Adipocyte (in vitro differentiated cells): ENCODE measurements at regions not wholly inside any gene's neighbourhood (a gene's known extent, or its start where the extent isn't known, plus 50 kb on each side); places are given as distances from the start of the nearest gene placed in this dataset.

Experiments used
- DNase-seq: peaks from one replicate; pipeline ENCODE4 v3.0.0-alpha.2; 2015; ENCODE audit warnings: low read depth
- H3K27me3 ChIP-seq: replicated peaks from 2 replicates; pipeline ENCODE4 v1.7.0; 2013; ENCODE audit warnings: mild to moderate bottlenecking, low read length, moderate library complexity; ENCODE audit not compliant: control insufficient read depth, insufficient read depth
- H3K36me3 ChIP-seq: 2 replicates; pipeline ENCODE4 v1.7.0; 2013; ENCODE audit warnings: low read length, mild to moderate bottlenecking, moderate library complexity; ENCODE audit not compliant: control insufficient read depth, insufficient read depth, severe bottlenecking
- H3K4me1 ChIP-seq: 2 replicates; pipeline ENCODE4 v1.7.0; 2013; ENCODE audit warnings: mild to moderate bottlenecking, low read length, moderate library complexity; ENCODE audit not compliant: control insufficient read depth, insufficient read depth
- H3K4me3 ChIP-seq: 2 replicates; pipeline ENCODE4 v1.7.0; 2013; ENCODE audit warnings: mild to moderate bottlenecking, low read length, moderate library complexity
- H3K9ac ChIP-seq: 2 replicates; pipeline ENCODE4 v1.7.0; 2013; ENCODE audit warnings: mild to moderate bottlenecking, low read length, moderate library complexity
- H3K9me3 ChIP-seq: 2 replicates; pipeline ENCODE4 v1.7.0; 2013; ENCODE audit warnings: mild to moderate bottlenecking, low read length, moderate library complexity; ENCODE audit not compliant: control insufficient read depth

- no peak for DNase-seq
- Histone ChIP-seq H3K36me3 (no peaks in the 10 kb centered on the region), H3K9ac (no peak overlapping the region), H3K9me3 (no peaks in the 10 kb centered on the region), H3K27me3 (no peaks in the 10 kb centered on the region), H3K4me1 (peaks cover 3% of the 10 kb centered on the region), H3K4me3 (no peak overlapping the region)
These were observed 280.3 kb upstream of the RORA start for GRCh38 chr15:61509327-61509840.

GRCh38 chr15:61503383-61503969 lies 274.4 kb upstream of the RORA start:
- H3K4me3 ChIP-seq = no peak overlapping the region
- no peaks in the 10 kb centered on the region for H3K27me3 ChIP-seq

GRCh38 chr15:61501815-61502389 lies 272.8 kb upstream of the RORA start:
- DNase-seq = no peak
- peaks cover 5% of the 10 kb centered on the region for H3K27me3 ChIP-seq
- H3K4me1 ChIP-seq = peaks cover 7% of the 10 kb centered on the region
- no peak overlapping the region for H3K9ac ChIP-seq
- no peaks in the 10 kb centered on the region for H3K36me3 ChIP-seq
- H3K4me3 ChIP-seq = no peak overlapping the region
- H3K9me3 ChIP-seq = no peaks in the 10 kb centered on the region

More at GRCh38 chr15:61503383-61503969, 274.4 kb upstream of the RORA start:
- H3K9me3 ChIP-seq = no peaks in the 10 kb centered on the region
- peaks cover 7% of the 10 kb centered on the region for H3K4me1 ChIP-seq
- no peak overlapping the region for H3K9ac ChIP-seq
- no peak for DNase-seq
- no peaks in the 10 kb centered on the region for H3K36me3 ChIP-seq

- no peaks in the 10 kb centered on the region for H3K36me3 ChIP-seq
- H3K9me3 ChIP-seq = no peaks in the 10 kb centered on the region
- H3K4me1 ChIP-seq = peaks cover 7% of the 10 kb centered on the region
- no peak overlapping the region for H3K4me3 ChIP-seq
- peaks cover 10% of the 10 kb centered on the region for H3K27me3 ChIP-seq
- no peak overlapping the region for H3K9ac ChIP-seq
- DNase-seq = no peak
These were observed 272.0 kb upstream of the RORA start for GRCh38 chr15:61500951-61501620.

GRCh38 chr15:61500523-61500922 lies 271.4 kb upstream of the RORA start:
- Histone ChIP-seq H3K4me1 (peaks cover 7% of the 10 kb centered on the region), H3K9ac (no peak overlapping the region), H3K9me3 (no peaks in the 10 kb centered on the region), H3K36me3 (no peaks in the 10 kb centered on the region), H3K27me3 (peaks cover 10% of the 10 kb centered on the region), H3K4me3 (no peak overlapping the region)
- DNase-seq = no peak

- no peak overlapping the region for H3K4me3 ChIP-seq
- no peaks in the 10 kb centered on the region for H3K9me3 ChIP-seq
- H3K36me3 ChIP-seq = no peaks in the 10 kb centered on the region
- no peak overlapping the region for H3K9ac ChIP-seq
- DNase-seq = no peak
- peaks cover 7% of the 10 kb centered on the region for H3K4me1 ChIP-seq
- peaks cover 10% of the 10 kb centered on the region for H3K27me3 ChIP-seq
These were observed 270.3 kb upstream of the RORA start for GRCh38 chr15:61499376-61499775.

- no peak for DNase-seq
- no peak overlapping the region for H3K9ac ChIP-seq
- H3K36me3 ChIP-seq = no peaks in the 10 kb centered on the region
- no peaks in the 10 kb centered on the region for H3K27me3 ChIP-seq
- H3K4me1 ChIP-seq = peaks cover 13% of the 10 kb centered on the region
- H3K4me3 ChIP-seq = no peak overlapping the region
- H3K9me3 ChIP-seq = no peaks in the 10 kb centered on the region
These were observed 260.5 kb upstream of the RORA start for GRCh38 chr15:61489571-61489970.

- Histone ChIP-seq H3K36me3 (no peaks in the 10 kb centered on the region), H3K27me3 (no peaks in the 10 kb centered on the region), H3K4me1 (no peaks in the 10 kb centered on the region), H3K9me3 (no peaks in the 10 kb centered on the region), H3K9ac (no peak overlapping the region), H3K4me3 (no peak overlapping the region)
- no peak for DNase-seq
These were observed 254.5 kb upstream of the RORA start for GRCh38 chr15:61483599-61483998.

GRCh38 chr15:61481886-61482285 lies 252.8 kb upstream of the RORA start:
- Histone ChIP-seq H3K4me1 (no peaks in the 10 kb centered on the region), H3K9ac (no peak overlapping the region), H3K4me3 (no peak overlapping the region), H3K9me3 (no peaks in the 10 kb centered on the region), H3K36me3 (no peaks in the 10 kb centered on the region), H3K27me3 (no peaks in the 10 kb centered on the region)
- DNase-seq = no peak

- Histone ChIP-seq H3K9ac (no peak overlapping the region), H3K27me3 (no peaks in the 10 kb centered on the region), H3K4me3 (no peak overlapping the region), H3K9me3 (no peaks in the 10 kb centered on the region), H3K36me3 (no peaks in the 10 kb centered on the region), H3K4me1 (no peaks in the 10 kb centered on the region)
- DNase-seq = no peak
These were observed 251.8 kb upstream of the RORA start for GRCh38 chr15:61480863-61481262.

GRCh38 chr15:61480295-61480694 lies 251.2 kb upstream of the RORA start:
- Histone ChIP-seq H3K4me1 (no peaks in the 10 kb centered on the region), H3K36me3 (no peaks in the 10 kb centered on the region), H3K4me3 (no peak overlapping the region), H3K9ac (no peak overlapping the region), H3K9me3 (no peaks in the 10 kb centered on the region), H3K27me3 (no peaks in the 10 kb centered on the region)
- no peak for DNase-seq
